RWPE2 (cell line): ENCODE measurements at regions not wholly inside any gene's neighbourhood (a gene's known extent, or its start where the extent isn't known, plus 50 kb on each side); places are given as distances from the start of the nearest gene placed in this dataset.

ENCODE experiments used
- ATAC-seq: fragments of 200-7000 bp; cut with Tn5 transposase; 3 replicates; pipeline ENCODE4 v1.9.1; 2021; ENCODE audit warnings: low read depth
- DNase-seq: peaks from one replicate; pipeline ENCODE4 v3.0.0-alpha.2; 2020; ENCODE audit warnings: low spot score
- H3K27ac ChIP-seq: fragments of 450-650 bp; 2 replicates; pipeline ENCODE4 v1.5.1; 2017; ENCODE audit warnings: mild to moderate bottlenecking; ENCODE audit not compliant: poor library complexity, severe bottlenecking
- H3K27me3 ChIP-seq: fragments of 250-450 bp; sonication (Bioruptor Pico); 2 replicates; pipeline ENCODE4 v1.5.1; 2021; ENCODE audit warnings: mild to moderate bottlenecking, moderate library complexity; ENCODE audit not compliant: insufficient read depth, poor library complexity, severe bottlenecking
- H3K36me3 ChIP-seq: fragments of 250-450 bp; sonication (Bioruptor Pico); 2 replicates; pipeline ENCODE4 v1.5.1; 2020; ENCODE audit warnings: low read depth, mild to moderate bottlenecking, moderate library complexity
- H3K4me1 ChIP-seq: fragments of 250-450 bp; sonication (Bioruptor Pico); 2 replicates; pipeline ENCODE4 v1.5.1; 2021; ENCODE audit warnings: mild to moderate bottlenecking, moderate library complexity; ENCODE audit not compliant: insufficient read depth, poor library complexity, severe bottlenecking
- H3K4me3 ChIP-seq: fragments of 250-450 bp; sonication (Bioruptor Pico); 2 replicates; pipeline ENCODE4 v1.5.1; 2021; ENCODE audit warnings: mild to moderate bottlenecking, moderate library complexity; ENCODE audit not compliant: severe bottlenecking
- H3K9me3 ChIP-seq: fragments of 250-450 bp; sonication (Bioruptor Pico); 2 replicates; pipeline ENCODE4 v1.5.1; 2021; ENCODE audit warnings: mild to moderate bottlenecking, moderate library complexity; ENCODE audit not compliant: severe bottlenecking
- CTCF ChIP-seq: fragments of 450-650 bp; IDR thresholded peaks from one replicate; pipeline ENCODE4 v1.5.1; 2017; ENCODE audit warnings: mild to moderate bottlenecking, moderate library complexity; ENCODE audit not compliant: poor library complexity, severe bottlenecking

- TF ChIP-seq CTCF = no peak
- Histone ChIP-seq H3K36me3 (no peaks in the 10 kb centered on the region), H3K4me3 (no peak overlapping the region), H3K9me3 (no peaks in the 10 kb centered on the region), H3K4me1 (no peaks in the 10 kb centered on the region), H3K27me3 (no peaks in the 10 kb centered on the region), H3K27ac (no peak overlapping the region)
- ATAC-seq = no peak
- no peak for DNase-seq
Observed at GRCh38 chr11:57097149-57097548, 84.6 kb upstream of the LRRC55 start.

- H3K27me3 ChIP-seq = no peaks in the 10 kb centered on the region
- no peaks in the 10 kb centered on the region for H3K4me1 ChIP-seq
- ATAC-seq (no peak), DNase-seq (no peak)
- no peak overlapping the region for H3K4me3 ChIP-seq
- no peaks in the 10 kb centered on the region for H3K9me3 ChIP-seq
- no peak for TF ChIP-seq CTCF
- no peaks in the 10 kb centered on the region for H3K36me3 ChIP-seq
- H3K27ac ChIP-seq = no peak overlapping the region
Observed at GRCh38 chr11:57098191-57098590, 83.6 kb upstream of the LRRC55 start.

GRCh38 chr11:57100638-57101331, 81.0 kb upstream of the LRRC55 start:
- no peak overlapping the region for H3K4me3 ChIP-seq
- DNase-seq = no peak
- no peaks in the 10 kb centered on the region for H3K9me3 ChIP-seq
- no peaks in the 10 kb centered on the region for H3K4me1 ChIP-seq
- no peak for ATAC-seq
- no peak for TF ChIP-seq CTCF
- no peaks in the 10 kb centered on the region for H3K27me3 ChIP-seq
- H3K36me3 ChIP-seq = no peaks in the 10 kb centered on the region
- H3K27ac ChIP-seq = no peak overlapping the region

GRCh38 chr11:57103899-57104605, 77.7 kb upstream of the LRRC55 start:
- DNase-seq = no peak
- no peak for ATAC-seq
- H3K9me3 ChIP-seq = no peaks in the 10 kb centered on the region
- TF ChIP-seq CTCF = no peak
- no peaks in the 10 kb centered on the region for H3K36me3 ChIP-seq
- no peaks in the 10 kb centered on the region for H3K27me3 ChIP-seq
- no peak overlapping the region for H3K4me3 ChIP-seq
- H3K4me1 ChIP-seq = no peaks in the 10 kb centered on the region
- H3K27ac ChIP-seq = no peak overlapping the region

GRCh38 chr11:57109331-57109730, 72.4 kb upstream of the LRRC55 start:
- H3K9me3 ChIP-seq = no peaks in the 10 kb centered on the region
- no peak overlapping the region for H3K4me3 ChIP-seq
- no peaks in the 10 kb centered on the region for H3K36me3 ChIP-seq
- DNase-seq (no peak), ATAC-seq (no peak)
- no peak overlapping the region for H3K27ac ChIP-seq
- no peak for TF ChIP-seq CTCF
- no peaks in the 10 kb centered on the region for H3K27me3 ChIP-seq
- H3K4me1 ChIP-seq = no peaks in the 10 kb centered on the region
